Tibial artery (tissue), 4 donors: ENCODE measurements at regions not wholly inside any gene's neighbourhood (a gene's known extent, or its start where the extent isn't known, plus 50 kb on each side); places are given as distances from the start of the nearest gene placed in this dataset.

Source experiments
- DNase-seq, 2 donors: peaks; one replicate each; pipeline ENCODE4 v3.0.0-alpha.2; 2019
- H3K27ac ChIP-seq, 2 donors: fragments of 200-600 bp; sonication (generic) in 1 of 2; 1 replicate in 1 of 2; 2 replicates in 1 of 2; pipeline ENCODE4 v1.5.1; 2018 to 2019; ENCODE audit warnings: mild to moderate bottlenecking in 1 of 2
- H3K27me3 ChIP-seq, 2 donors: fragments of 200-600 bp; sonication (generic) in 1 of 2; one replicate each; pipeline versions ENCODE4 v1.5.1 to v1.6.0; 2016 to 2019
- H3K36me3 ChIP-seq, 3 donors: fragments of 200-600 bp; sonication (generic) in 2 of 3; one replicate each; pipeline ENCODE4 v1.5.1; 2016 to 2019; ENCODE audit warnings: mild to moderate bottlenecking in 2 of 3
- H3K4me1 ChIP-seq, 4 donors: fragments of 200-600 bp; sonication (generic) in 2 of 4; 1 replicate in 3 of 4; 2 replicates in 1 of 4; pipeline ENCODE4 v1.5.1; 2016 to 2019
- H3K4me3 ChIP-seq, 2 donors: fragments of 200-600 bp; sonication (generic) in 1 of 2; 1 replicate in 1 of 2; 2 replicates in 1 of 2; pipeline ENCODE4 v1.5.1; 2018 to 2019; ENCODE audit warnings: mild to moderate bottlenecking in 2 of 2
- H3K9me3 ChIP-seq, 3 donors: fragments of 200-600 bp; sonication (generic) in 1 of 3; one replicate each; pipeline ENCODE4 v1.5.1; 2016 to 2019
- intact Hi-C: fragments of 100-400 bp; cut with DNase I; formaldehyde crosslinking; loops from one replicate; pipeline ENCODE4 v1.15.0; 2023; ENCODE audit warnings: low total_unique reads
- TF ChIP-seq, protein P1 (sequence below), 2 experiments: fragments of 200-600 bp in 1 of 2; fragments of 450-650 bp in 1 of 2; IDR thresholded peaks; one replicate each; pipeline ENCODE4 v1.5.1; 2017 to 2019; ENCODE audit warnings: antibody characterized with exemption in 2 of 2, mild to moderate bottlenecking in 1 of 2, moderate library complexity in 1 of 2

DNA sequence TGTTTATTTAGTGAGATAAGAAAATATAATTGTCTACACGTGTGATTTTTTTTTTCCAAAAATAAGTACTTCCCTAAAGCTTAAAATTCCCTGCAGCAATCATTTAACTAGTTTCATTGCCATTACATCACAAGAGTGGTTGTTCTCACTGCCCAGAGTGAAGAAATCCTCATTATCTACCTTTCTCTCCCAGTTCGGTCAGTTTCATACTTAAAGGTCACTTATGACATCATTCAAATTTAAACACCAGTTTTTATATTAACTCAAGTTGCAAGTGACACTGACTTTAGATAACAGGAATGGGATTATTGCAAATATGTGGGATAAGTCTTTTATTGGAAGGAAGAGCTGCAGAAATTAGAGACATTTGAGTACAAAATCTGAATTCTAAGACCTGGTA lies 1699.8 kb upstream of the IGFBP7 start:
- H3K36me3 ChIP-seq, result no peaks in the 10 kb centered on the region
- no peak overlapping the region for H3K27ac ChIP-seq
- intact Hi-C loops, result no loop called here
- H3K27me3 ChIP-seq, result no peaks in the 10 kb centered on the region
- H3K4me3 ChIP-seq, result no peak overlapping the region
- TF ChIP-seq, protein P1, sequence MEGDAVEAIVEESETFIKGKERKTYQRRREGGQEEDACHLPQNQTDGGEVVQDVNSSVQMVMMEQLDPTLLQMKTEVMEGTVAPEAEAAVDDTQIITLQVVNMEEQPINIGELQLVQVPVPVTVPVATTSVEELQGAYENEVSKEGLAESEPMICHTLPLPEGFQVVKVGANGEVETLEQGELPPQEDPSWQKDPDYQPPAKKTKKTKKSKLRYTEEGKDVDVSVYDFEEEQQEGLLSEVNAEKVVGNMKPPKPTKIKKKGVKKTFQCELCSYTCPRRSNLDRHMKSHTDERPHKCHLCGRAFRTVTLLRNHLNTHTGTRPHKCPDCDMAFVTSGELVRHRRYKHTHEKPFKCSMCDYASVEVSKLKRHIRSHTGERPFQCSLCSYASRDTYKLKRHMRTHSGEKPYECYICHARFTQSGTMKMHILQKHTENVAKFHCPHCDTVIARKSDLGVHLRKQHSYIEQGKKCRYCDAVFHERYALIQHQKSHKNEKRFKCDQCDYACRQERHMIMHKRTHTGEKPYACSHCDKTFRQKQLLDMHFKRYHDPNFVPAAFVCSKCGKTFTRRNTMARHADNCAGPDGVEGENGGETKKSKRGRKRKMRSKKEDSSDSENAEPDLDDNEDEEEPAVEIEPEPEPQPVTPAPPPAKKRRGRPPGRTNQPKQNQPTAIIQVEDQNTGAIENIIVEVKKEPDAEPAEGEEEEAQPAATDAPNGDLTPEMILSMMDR (IDR thresholded peaks at IDR 0.05), result no peak
- DNase-seq, result no peak
- no peaks in the 10 kb centered on the region for H3K4me1 ChIP-seq
- H3K9me3 ChIP-seq, result no peaks in the 10 kb centered on the region

DNA sequence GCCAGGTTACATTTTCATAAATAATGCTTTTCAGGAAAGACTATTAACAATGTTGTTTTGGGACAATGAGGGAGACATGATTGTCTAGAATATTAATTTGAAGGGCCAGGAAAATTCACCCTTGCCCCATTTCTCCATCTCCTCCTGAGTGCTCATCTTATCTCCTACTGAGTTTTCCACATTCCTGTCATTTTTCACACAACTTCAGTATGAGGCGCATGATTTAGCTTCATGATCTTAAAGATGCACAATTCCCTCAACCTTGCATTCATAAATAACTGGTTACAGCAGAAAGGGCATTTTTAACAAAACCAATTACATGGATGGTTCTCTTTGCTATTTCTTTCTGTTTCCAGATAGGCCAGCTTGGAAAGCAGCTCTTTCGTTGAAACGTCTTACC lies 1699.2 kb upstream of the IGFBP7 start:
- no peaks in the 10 kb centered on the region for H3K36me3 ChIP-seq
- DNase-seq, result no peak
- TF ChIP-seq, protein P1 (IDR thresholded peaks at IDR 0.05), result no peak
- H3K4me1 ChIP-seq, result no peaks in the 10 kb centered on the region
- intact Hi-C loops, result no loop called here
- no peaks in the 10 kb centered on the region for H3K9me3 ChIP-seq
- H3K4me3 ChIP-seq, result no peak overlapping the region
- H3K27me3 ChIP-seq, result no peaks in the 10 kb centered on the region
- H3K27ac ChIP-seq, result no peak overlapping the region

DNA sequence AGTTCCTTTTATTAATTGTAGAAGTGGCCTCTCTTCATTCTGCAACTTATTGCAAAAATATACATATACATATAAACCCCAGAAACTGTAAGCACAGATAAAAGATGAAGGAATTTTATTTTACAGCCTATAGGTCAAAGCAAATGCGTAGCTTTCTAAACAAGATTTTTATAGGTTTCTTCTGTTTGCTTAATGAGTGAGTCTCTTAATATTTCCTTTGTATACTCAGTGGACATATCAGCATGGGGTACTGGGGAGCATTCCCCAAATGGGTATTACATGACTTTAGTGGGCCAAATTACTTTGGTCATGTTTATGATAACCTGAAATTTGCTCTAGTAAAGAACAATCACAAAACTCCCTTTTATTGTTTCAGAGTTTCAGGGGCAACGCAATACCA lies 1698.6 kb upstream of the IGFBP7 start:
- DNase-seq, result no peak
- H3K36me3 ChIP-seq, result no peaks in the 10 kb centered on the region
- H3K4me1 ChIP-seq, result no peaks in the 10 kb centered on the region
- TF ChIP-seq, protein P1 (IDR thresholded peaks at IDR 0.05), result no peak
- intact Hi-C loops, result no loop called here
- no peak overlapping the region for H3K27ac ChIP-seq
- H3K27me3 ChIP-seq, result no peaks in the 10 kb centered on the region
- no peaks in the 10 kb centered on the region for H3K9me3 ChIP-seq
- no peak overlapping the region for H3K4me3 ChIP-seq

DNA sequence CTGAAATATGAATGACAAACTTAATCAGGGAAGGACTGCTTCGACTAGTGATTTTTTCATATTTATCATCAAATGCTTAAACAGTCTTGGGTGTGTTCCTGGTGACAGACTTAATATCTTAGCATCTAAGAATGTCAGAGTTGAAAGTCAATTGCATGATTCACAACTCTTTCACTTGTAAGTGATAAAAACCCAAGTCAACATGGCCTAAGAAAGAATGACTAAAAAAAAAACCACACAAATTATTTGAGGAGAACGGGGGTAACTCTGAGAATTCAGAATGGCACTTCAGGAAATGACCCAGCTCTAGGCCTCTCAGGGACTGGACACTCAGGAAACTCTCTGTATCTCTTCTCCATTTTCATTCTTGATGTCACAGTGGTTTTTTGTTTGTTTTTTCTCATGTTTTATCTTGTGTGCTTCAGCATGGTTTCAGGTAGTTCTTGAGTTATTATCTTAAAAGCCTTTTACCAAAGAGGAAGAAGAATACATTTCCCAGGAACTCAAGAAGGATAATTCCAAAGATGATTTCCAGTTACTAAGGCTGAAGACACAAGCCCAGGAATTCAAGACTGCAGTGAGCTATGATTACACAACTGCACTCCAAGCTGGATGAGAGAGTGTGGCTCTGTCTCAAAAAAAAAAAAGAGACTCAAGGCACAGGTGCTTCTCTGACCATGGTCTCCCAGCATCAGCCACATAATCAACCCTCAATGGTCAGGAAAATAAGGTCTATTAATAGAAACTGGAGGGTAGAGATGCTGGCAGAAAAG lies 1697.8 kb upstream of the IGFBP7 start:
- H3K9me3 ChIP-seq, result no peaks in the 10 kb centered on the region
- no peaks in the 10 kb centered on the region for H3K4me1 ChIP-seq
- H3K27ac ChIP-seq, result no peak overlapping the region
- no peaks in the 10 kb centered on the region for H3K36me3 ChIP-seq
- no peak overlapping the region for H3K4me3 ChIP-seq
- no peaks in the 10 kb centered on the region for H3K27me3 ChIP-seq
- intact Hi-C loops, result no loop called here
- DNase-seq, result no peak
- TF ChIP-seq, protein P1 (IDR thresholded peaks at IDR 0.05), result no peak

DNA sequence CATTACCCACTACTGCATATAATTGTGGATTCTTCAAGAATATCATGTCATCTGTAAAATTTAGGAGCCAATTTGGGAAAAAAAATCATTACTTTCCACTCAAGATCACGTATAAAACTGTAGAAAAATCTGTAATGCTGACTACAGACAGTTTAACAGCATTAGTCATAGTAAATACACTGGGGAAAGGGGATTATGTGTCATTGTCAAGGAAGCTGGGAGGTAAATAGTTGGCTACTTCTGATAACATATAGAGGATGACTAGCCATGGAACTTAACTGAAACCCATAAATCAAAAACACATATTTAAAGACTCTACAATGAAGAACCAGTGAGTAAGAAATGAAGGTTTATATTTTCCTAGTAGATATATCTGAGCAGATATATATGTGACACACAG lies 1666.4 kb upstream of the IGFBP7 start:
- no peak overlapping the region for H3K4me3 ChIP-seq
- no peak overlapping the region for H3K27ac ChIP-seq
- H3K4me1 ChIP-seq, result no peaks in the 10 kb centered on the region
- H3K9me3 ChIP-seq, result no peaks in the 10 kb centered on the region
- no peak for DNase-seq
- no peaks in the 10 kb centered on the region for H3K36me3 ChIP-seq
- H3K27me3 ChIP-seq, result no peaks in the 10 kb centered on the region
- intact Hi-C loops, result no loop called here
- TF ChIP-seq, protein P1 (IDR thresholded peaks at IDR 0.05), result no peak
